ENCODE measurements at regions not wholly inside any gene's neighbourhood (a gene's known extent, or its start where the extent isn't known, plus 50 kb on each side); places are given as distances from the start of the nearest gene placed in this dataset.
"Not testable (repeated sequence)": the region's sequence is repeated elsewhere in the genome, so short reads cannot be mapped to it uniquely, and the experiment has no call there.

GRCh38 chr7:19284596-19285300 lies 139.5 kb upstream of the FERD3L start:
- no peak overlapping the region for H3K4me3 ChIP-seq (ENCODE audit: control insufficient read depth, low read depth, low read length)
- no peak for TF ChIP-seq CTCF (IDR thresholded peaks at IDR 0.05; ENCODE audit: control insufficient read depth, insufficient read depth, low read depth, low read length, missing control alignments)
- DNase-seq (ENCODE audit: low read depth), result peak; percentile 63

- TF ChIP-seq CTCF (IDR thresholded peaks at IDR 0.05; ENCODE audit: control insufficient read depth, insufficient read depth, low read depth, low read length, missing control alignments), result no peak
- no peak overlapping the region for H3K4me3 ChIP-seq (ENCODE audit: control insufficient read depth, low read depth, low read length)
- DNase-seq (ENCODE audit: low read depth), result no peak
These were observed 138.9 kb upstream of the FERD3L start for GRCh38 chr7:19284136-19284535.

- no peak for DNase-seq (ENCODE audit: low read depth)
- H3K4me3 ChIP-seq (ENCODE audit: control insufficient read depth, low read depth, low read length), result no peak overlapping the region
- no peak for TF ChIP-seq CTCF (IDR thresholded peaks at IDR 0.05; ENCODE audit: control insufficient read depth, insufficient read depth, low read depth, low read length, missing control alignments)
These were observed 129.8 kb upstream of the FERD3L start for GRCh38 chr7:19275000-19275399.

- H3K4me3 ChIP-seq (ENCODE audit: control insufficient read depth, low read depth, low read length); DNase-seq (ENCODE audit: low read depth): not testable (repeated sequence)
These were observed 127.1 kb upstream of the FERD3L start for GRCh38 chr7:19272329-19272728.

- TF ChIP-seq CTCF (IDR thresholded peaks at IDR 0.05; ENCODE audit: control insufficient read depth, insufficient read depth, low read depth, low read length, missing control alignments), result no peak
- no peak overlapping the region for H3K4me3 ChIP-seq (ENCODE audit: control insufficient read depth, low read depth, low read length)
- no peak for DNase-seq (ENCODE audit: low read depth)
These were observed 124.1 kb upstream of the FERD3L start for GRCh38 chr7:19269301-19269700.

GRCh38 chr7:19268737-19269136 lies 123.5 kb upstream of the FERD3L start:
- DNase-seq (ENCODE audit: low read depth), result peak; percentile 10
- TF ChIP-seq CTCF (IDR thresholded peaks at IDR 0.05; ENCODE audit: control insufficient read depth, insufficient read depth, low read depth, low read length, missing control alignments), result no peak
- H3K4me3 ChIP-seq (ENCODE audit: control insufficient read depth, low read depth, low read length), result no peak overlapping the region

GRCh38 chr7:19262826-19263225 lies 117.6 kb upstream of the FERD3L start:
- no peak overlapping the region for H3K4me3 ChIP-seq (ENCODE audit: control insufficient read depth, low read depth, low read length)
- TF ChIP-seq CTCF (IDR thresholded peaks at IDR 0.05; ENCODE audit: control insufficient read depth, insufficient read depth, low read depth, low read length, missing control alignments), result no peak
- DNase-seq (ENCODE audit: low read depth), result no peak
